GM21717 (cell line): ENCODE measurements at regions not wholly inside any gene's neighbourhood (a gene's known extent, or its start where the extent isn't known, plus 50 kb on each side); places are given as distances from the start of the nearest gene placed in this dataset.
"Not testable (repeated sequence)": the region's sequence is repeated elsewhere in the genome, so short reads cannot be mapped to it uniquely, and the experiment has no call there.

ENCODE experiments used
- ATAC-seq: cut with Tn5 transposase; IDR thresholded peaks from one replicate; pipeline ENCODE4 v1.9.1; 2021; ENCODE audit warnings: mild to moderate bottlenecking, moderate library complexity; ENCODE audit not compliant: unreplicated experiment

- ATAC-seq = no peak
Measured at GRCh38 chr4:31851946-31852345, 1131.8 kb downstream of the PCDH7 start.

GRCh38 chr4:31877429-31877828 is 1157.3 kb downstream of the PCDH7 start:
- ATAC-seq = no peak

- ATAC-seq = not testable (repeated sequence)
Measured at GRCh38 chr4:31880837-31881236, 1160.7 kb downstream of the PCDH7 start.

GRCh38 chr4:31896349-31896748 is 1176.2 kb downstream of the PCDH7 start:
- ATAC-seq = no peak

GRCh38 chr4:31905363-31905762 is 1185.2 kb downstream of the PCDH7 start:
- ATAC-seq = no peak

- ATAC-seq = no peak
Measured at GRCh38 chr4:31908261-31908660, 1188.1 kb downstream of the PCDH7 start.

- ATAC-seq = no peak
Measured at GRCh38 chr4:31917334-31917733, 1197.2 kb downstream of the PCDH7 start.

- ATAC-seq = no peak
Measured at GRCh38 chr4:31918891-31919290, 1198.7 kb downstream of the PCDH7 start.

- ATAC-seq = no peak
Measured at GRCh38 chr4:31923634-31924033, 1203.5 kb downstream of the PCDH7 start.

- ATAC-seq = no peak
Measured at GRCh38 chr4:31929676-31930345, 1209.6 kb downstream of the PCDH7 start.

GRCh38 chr4:31946456-31946855 is 1226.3 kb downstream of the PCDH7 start:
- no peak for ATAC-seq

- no peak for ATAC-seq
Measured at GRCh38 chr4:31947101-31947500, 1226.9 kb downstream of the PCDH7 start.

- ATAC-seq = no peak
Measured at GRCh38 chr4:31949045-31949444, 1228.9 kb downstream of the PCDH7 start.

GRCh38 chr4:31955346-31955745 is 1235.2 kb downstream of the PCDH7 start:
- ATAC-seq = no peak

GRCh38 chr4:31959972-31960371 is 1239.8 kb downstream of the PCDH7 start:
- no peak for ATAC-seq

GRCh38 chr4:31964685-31965084 is 1244.5 kb downstream of the PCDH7 start:
- ATAC-seq = no peak

GRCh38 chr4:31968842-31969241 is 1248.7 kb downstream of the PCDH7 start:
- no peak for ATAC-seq

- ATAC-seq = no peak
Measured at GRCh38 chr4:31974490-31975002, 1254.4 kb downstream of the PCDH7 start.

GRCh38 chr4:31979988-31980387 is 1259.8 kb downstream of the PCDH7 start:
- no peak for ATAC-seq

- no peak for ATAC-seq
Measured at GRCh38 chr4:31983246-31983645, 1263.1 kb downstream of the PCDH7 start.

GRCh38 chr4:31983677-31984076 is 1263.5 kb downstream of the PCDH7 start:
- no peak for ATAC-seq

GRCh38 chr4:31984872-31985271 is 1264.7 kb downstream of the PCDH7 start:
- ATAC-seq = no peak
